Nephron (organoid): ENCODE measurements at regions not wholly inside any gene's neighbourhood (a gene's known extent, or its start where the extent isn't known, plus 50 kb on each side); places are given as distances from the start of the nearest gene placed in this dataset.
"Not testable (repeated sequence)": the region's sequence is repeated elsewhere in the genome, so short reads cannot be mapped to it uniquely, and the experiment has no call there.

ENCODE experiments used
- H3K27ac Mint-ChIP-seq, 3 experiments: 2 replicates each; pipeline ENCODE4 v1.8.0; 2020; ENCODE audit warnings: mixed read lengths in 3 of 3, mild to moderate bottlenecking in 2 of 3, moderate library complexity in 1 of 3
- H3K27me3 Mint-ChIP-seq: 2 replicates; pipeline ENCODE4 v1.8.0; 2021; ENCODE audit warnings: low read depth, mild to moderate bottlenecking, moderate library complexity, mixed read lengths
- H3K36me3 Mint-ChIP-seq: 2 replicates; pipeline ENCODE4 v1.8.0; 2020; ENCODE audit warnings: low read depth, mixed read lengths
- H3K4me1 Mint-ChIP-seq: 2 replicates; pipeline ENCODE4 v1.8.0; 2020; ENCODE audit warnings: mixed read lengths
- H3K4me3 Mint-ChIP-seq, 3 experiments: 2 replicates each; pipeline ENCODE4 v1.8.0; 2020; ENCODE audit warnings: mild to moderate bottlenecking in 3 of 3, mixed read lengths in 3 of 3, moderate library complexity in 2 of 3
- H3K9me3 Mint-ChIP-seq: 2 replicates; pipeline ENCODE4 v1.8.0; 2020; ENCODE audit warnings: mixed read lengths

DNA sequence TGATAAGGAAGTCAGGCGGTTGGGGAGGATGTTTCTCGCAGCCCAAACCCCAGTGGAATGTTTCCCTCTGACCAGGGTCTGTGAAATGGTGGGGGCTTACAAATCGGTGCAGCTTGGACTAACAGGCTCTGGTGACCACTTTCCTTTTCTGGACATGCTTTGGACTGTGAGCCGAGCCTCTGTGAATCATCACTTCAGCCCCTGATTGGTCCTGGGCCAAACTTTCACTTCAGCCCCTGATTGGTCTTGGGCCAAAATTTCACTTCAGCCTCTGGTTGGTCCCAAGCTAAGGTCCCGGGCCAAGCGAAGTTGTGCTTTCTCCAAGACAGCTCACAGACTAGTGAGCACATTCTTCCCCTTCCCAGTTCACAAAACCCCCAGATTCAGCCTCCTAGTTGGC is 223.7 kb upstream of the ANKRD20A1 start:
- H3K4me3 Mint-ChIP-seq, H3K27me3 Mint-ChIP-seq, H3K9me3 Mint-ChIP-seq, H3K36me3 Mint-ChIP-seq, H3K4me1 Mint-ChIP-seq, H3K27ac Mint-ChIP-seq: not testable (repeated sequence)

DNA sequence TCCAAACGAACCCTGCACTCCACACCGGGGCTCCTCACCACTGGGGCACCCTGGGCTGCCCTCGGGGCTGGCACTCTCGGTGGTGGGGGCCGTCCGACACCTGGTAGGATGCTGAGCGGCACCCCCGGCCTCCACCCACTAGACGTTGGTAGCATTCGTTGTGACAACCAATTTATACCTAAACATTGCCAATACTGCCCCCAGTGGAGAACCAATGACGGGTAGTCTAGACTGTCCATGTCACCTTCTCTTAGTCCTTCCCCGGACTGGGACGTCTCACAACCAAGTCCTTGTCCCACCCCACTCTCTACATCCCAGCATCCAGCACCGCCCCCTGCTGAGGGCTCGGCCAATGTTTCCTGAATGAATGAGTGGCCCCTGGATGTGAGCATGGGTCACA is 246.8 kb upstream of the ANKRD20A1 start:
- not testable (repeated sequence) for H3K4me3 Mint-ChIP-seq, H3K36me3 Mint-ChIP-seq, H3K4me1 Mint-ChIP-seq, H3K9me3 Mint-ChIP-seq, H3K27ac Mint-ChIP-seq, H3K27me3 Mint-ChIP-seq

DNA sequence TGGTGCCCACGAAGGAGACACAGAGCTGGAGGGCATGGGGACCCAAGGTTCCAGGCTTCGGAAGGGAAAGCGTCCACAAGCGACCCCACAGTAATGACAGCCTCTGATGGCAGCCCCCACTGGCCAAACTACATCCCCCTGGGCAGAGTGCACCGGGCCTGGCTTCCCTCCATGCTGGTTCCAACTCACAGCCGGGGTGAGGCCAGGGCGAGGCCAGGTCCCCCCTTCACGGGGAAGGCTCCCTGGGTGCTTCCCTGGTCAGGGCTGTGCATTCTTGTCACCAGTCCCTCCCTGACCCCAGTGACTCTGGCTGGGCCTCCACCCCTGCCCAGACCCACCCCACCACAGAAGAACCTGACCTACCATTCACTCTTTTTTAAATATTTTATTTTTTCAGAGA is 248.9 kb upstream of the ANKRD20A1 start:
- not testable (repeated sequence) for H3K36me3 Mint-ChIP-seq, H3K27ac Mint-ChIP-seq, H3K4me3 Mint-ChIP-seq, H3K9me3 Mint-ChIP-seq, H3K4me1 Mint-ChIP-seq, H3K27me3 Mint-ChIP-seq

GRCh38 chr9:67609435-67609834 is 249.3 kb upstream of the ANKRD20A1 start:
- H3K36me3 Mint-ChIP-seq, H3K9me3 Mint-ChIP-seq, H3K4me3 Mint-ChIP-seq: not testable (repeated sequence)

DNA sequence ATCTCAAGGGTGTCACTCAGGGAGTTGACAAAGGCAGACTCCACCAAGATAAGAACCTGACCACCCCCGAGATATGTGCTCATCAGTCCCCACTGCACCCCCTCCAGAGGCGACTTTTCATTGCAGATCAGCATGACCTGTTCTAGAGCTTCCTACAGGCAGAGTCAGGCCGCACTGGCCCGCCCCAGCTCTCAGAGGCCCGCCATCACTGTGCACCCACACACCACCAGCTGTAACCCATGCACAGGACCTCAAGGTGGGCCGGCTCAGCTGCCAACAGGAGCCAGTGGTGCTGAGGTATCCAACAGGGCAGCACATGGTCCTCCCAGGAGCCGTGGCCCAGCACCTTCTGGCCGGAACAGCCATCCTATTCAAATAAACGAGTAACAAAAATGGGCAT is 253.6 kb upstream of the ANKRD20A1 start:
- not testable (repeated sequence) for H3K27me3 Mint-ChIP-seq

More at GRCh38 chr9:67609435-67609834, 249.3 kb upstream of the ANKRD20A1 start:
- not testable (repeated sequence) for H3K27ac Mint-ChIP-seq, H3K4me1 Mint-ChIP-seq, H3K27me3 Mint-ChIP-seq

DNA sequence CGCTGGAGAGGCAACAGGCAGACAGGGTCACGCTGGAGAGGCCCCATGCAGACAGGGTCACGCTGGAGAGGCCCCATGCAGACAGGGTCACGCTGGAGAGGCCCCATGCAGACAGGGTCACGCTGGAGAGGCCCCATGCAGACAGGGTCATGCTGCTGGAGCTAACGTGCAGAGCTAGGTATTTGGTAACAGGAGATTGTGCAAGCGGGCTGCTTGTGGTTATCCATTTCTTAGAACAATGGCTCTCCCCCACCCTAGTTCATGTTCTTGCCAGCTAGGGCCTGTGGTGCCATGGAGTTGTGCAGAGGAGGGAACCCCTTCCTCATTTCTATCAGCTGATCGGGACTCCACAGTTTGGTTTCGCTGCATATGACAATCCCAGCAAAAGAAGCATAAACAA is 255.1 kb upstream of the ANKRD20A1 start:
- H3K27ac Mint-ChIP-seq, H3K27me3 Mint-ChIP-seq, H3K4me1 Mint-ChIP-seq, H3K9me3 Mint-ChIP-seq, H3K36me3 Mint-ChIP-seq, H3K4me3 Mint-ChIP-seq: not testable (repeated sequence)

More for the DNA sequence above, 253.6 kb upstream of the ANKRD20A1 start:
- H3K27ac Mint-ChIP-seq, H3K36me3 Mint-ChIP-seq, H3K4me1 Mint-ChIP-seq, H3K4me3 Mint-ChIP-seq, H3K9me3 Mint-ChIP-seq: not testable (repeated sequence)

GRCh38 chr9:67592424-67592823 is 266.3 kb upstream of the ANKRD20A1 start:
- H3K27me3 Mint-ChIP-seq, H3K4me1 Mint-ChIP-seq, H3K27ac Mint-ChIP-seq, H3K4me3 Mint-ChIP-seq, H3K36me3 Mint-ChIP-seq, H3K9me3 Mint-ChIP-seq: not testable (repeated sequence)

- not testable (repeated sequence) for H3K4me1 Mint-ChIP-seq, H3K9me3 Mint-ChIP-seq, H3K27ac Mint-ChIP-seq, H3K4me3 Mint-ChIP-seq, H3K27me3 Mint-ChIP-seq, H3K36me3 Mint-ChIP-seq
Observed at GRCh38 chr9:67555874-67556273, 302.9 kb upstream of the ANKRD20A1 start.

- H3K27ac Mint-ChIP-seq, H3K4me1 Mint-ChIP-seq, H3K27me3 Mint-ChIP-seq, H3K4me3 Mint-ChIP-seq, H3K36me3 Mint-ChIP-seq, H3K9me3 Mint-ChIP-seq: not testable (repeated sequence)
Observed at GRCh38 chr9:67550044-67550443, 308.7 kb upstream of the ANKRD20A1 start.

DNA sequence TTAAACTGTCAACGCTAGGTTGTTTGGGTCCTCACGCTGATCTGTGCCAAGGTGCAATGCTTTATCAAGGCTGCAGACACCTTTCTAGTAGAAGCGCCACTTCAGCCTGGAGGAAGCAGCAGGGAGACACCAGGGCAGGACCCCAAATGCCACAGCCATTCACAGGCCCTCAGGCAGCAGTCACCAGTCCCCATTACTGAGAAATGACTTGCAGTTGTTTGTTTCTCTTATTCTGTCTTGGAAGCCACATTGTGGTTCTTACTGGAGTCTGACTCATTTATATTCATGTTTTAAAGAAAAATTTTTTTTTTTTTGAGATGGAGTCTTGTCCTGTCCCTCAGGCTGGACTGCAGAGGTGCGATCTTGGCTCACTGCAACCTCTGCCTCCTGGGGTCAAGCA is 328.9 kb upstream of the ANKRD20A1 start:
- not testable (repeated sequence) for H3K27me3 Mint-ChIP-seq, H3K9me3 Mint-ChIP-seq, H3K4me3 Mint-ChIP-seq, H3K27ac Mint-ChIP-seq, H3K4me1 Mint-ChIP-seq, H3K36me3 Mint-ChIP-seq

DNA sequence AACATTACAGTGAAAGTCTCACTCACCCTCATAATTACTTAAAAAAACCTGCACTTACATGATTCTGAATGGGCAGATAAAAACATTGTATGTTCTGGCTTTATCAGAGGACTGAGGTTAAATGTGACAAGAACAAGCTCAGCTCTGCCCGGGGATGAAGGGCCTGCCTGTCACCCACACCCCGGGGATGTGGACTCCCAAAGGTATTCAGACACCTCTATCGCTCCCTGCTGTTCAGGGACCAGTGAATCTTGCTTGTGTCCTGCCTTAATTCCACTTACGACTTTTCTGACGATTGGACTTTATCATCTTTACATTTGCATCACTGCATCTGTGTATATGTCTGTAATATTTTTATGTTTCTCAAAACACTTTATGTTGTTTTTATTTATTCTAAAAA is 341.8 kb upstream of the ANKRD20A1 start:
- H3K36me3 Mint-ChIP-seq, H3K4me3 Mint-ChIP-seq, H3K9me3 Mint-ChIP-seq, H3K4me1 Mint-ChIP-seq, H3K27me3 Mint-ChIP-seq, H3K27ac Mint-ChIP-seq: not testable (repeated sequence)

GRCh38 chr9:67514587-67514986 is 344.1 kb upstream of the ANKRD20A1 start:
- not testable (repeated sequence) for H3K36me3 Mint-ChIP-seq, H3K4me3 Mint-ChIP-seq, H3K4me1 Mint-ChIP-seq

DNA sequence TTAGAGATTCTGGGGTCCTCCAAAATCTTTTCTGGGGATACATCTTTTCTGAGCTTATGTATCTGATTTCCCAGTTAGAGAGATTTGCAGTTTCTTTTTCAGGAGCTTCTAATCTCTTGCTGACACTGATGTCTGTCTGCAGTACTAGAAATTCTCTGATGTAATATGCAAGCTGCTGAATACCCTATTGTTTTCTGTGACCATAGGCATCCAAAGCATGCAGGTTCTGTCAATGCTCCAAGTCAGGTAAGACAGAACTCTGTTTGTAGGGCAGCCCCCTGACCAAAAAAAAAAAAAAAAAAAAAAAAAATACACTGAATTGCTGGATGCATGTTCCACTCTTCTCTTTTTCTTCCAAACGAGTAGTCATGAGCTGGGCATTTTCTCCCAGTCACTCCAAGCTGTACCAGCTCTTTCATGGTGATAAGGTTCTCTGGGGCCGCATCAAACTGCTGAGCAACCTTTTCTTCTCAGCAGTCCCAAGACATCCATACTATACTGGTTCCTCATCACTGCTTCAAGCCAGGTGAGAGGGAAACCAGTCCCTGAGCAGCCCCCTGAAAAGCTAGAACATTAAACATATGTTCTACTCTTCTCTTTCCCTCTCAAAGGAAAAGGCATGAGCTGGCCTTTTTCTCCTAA is 354.9 kb upstream of the ANKRD20A1 start:
- H3K27ac Mint-ChIP-seq, H3K4me1 Mint-ChIP-seq, H3K27me3 Mint-ChIP-seq: not testable (repeated sequence)

More at GRCh38 chr9:67514587-67514986, 344.1 kb upstream of the ANKRD20A1 start:
- not testable (repeated sequence) for H3K27ac Mint-ChIP-seq, H3K9me3 Mint-ChIP-seq, H3K27me3 Mint-ChIP-seq

DNA sequence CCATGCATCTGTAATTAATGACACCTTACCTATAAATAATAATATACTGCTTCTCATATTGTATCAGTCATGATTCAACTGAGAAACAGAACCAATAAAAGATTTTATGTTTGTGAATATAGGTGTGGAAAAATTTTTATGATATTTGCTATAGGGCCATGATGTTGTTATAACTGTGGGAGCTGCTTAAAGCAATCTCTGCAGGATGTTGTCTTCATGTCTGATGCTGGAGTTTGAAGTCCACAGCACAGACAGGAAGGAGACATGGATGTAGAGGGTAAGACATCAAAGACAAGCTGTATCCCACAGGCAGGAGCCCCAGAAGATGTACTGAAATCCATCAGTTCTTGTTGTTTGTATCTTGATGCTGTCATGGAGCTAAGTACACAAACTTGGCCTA is 366.7 kb upstream of the ANKRD20A1 start:
- H3K27me3 Mint-ChIP-seq, H3K9me3 Mint-ChIP-seq, H3K4me1 Mint-ChIP-seq, H3K36me3 Mint-ChIP-seq, H3K27ac Mint-ChIP-seq, H3K4me3 Mint-ChIP-seq: not testable (repeated sequence)

More for the DNA sequence above, 354.9 kb upstream of the ANKRD20A1 start:
- not testable (repeated sequence) for H3K4me3 Mint-ChIP-seq, H3K9me3 Mint-ChIP-seq, H3K36me3 Mint-ChIP-seq

- H3K4me1 Mint-ChIP-seq, H3K4me3 Mint-ChIP-seq, H3K27ac Mint-ChIP-seq, H3K27me3 Mint-ChIP-seq, H3K9me3 Mint-ChIP-seq, H3K36me3 Mint-ChIP-seq: not testable (repeated sequence)
Observed at GRCh38 chr9:67477465-67477864, 381.3 kb upstream of the ANKRD20A1 start.

DNA sequence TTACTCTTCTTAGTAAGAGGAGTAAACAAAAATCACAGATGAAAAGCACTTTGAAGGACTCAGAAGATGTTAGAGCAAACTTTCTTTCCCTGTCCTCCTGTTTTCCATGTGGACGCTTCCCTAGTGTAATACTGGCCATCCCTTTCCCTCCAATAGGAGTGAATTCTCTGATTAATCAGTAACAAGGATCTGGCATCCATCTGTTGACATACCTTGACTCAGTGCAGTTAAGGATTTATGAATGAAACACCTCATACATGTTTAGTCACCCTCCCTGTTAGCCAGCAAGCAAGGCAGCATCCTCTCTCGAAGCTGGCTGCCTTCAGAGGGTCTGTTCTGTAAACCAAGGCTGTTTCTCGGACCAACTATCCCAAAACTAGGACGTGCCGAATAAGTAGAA is 388.0 kb upstream of the ANKRD20A1 start:
- not testable (repeated sequence) for H3K27ac Mint-ChIP-seq, H3K9me3 Mint-ChIP-seq, H3K4me3 Mint-ChIP-seq, H3K36me3 Mint-ChIP-seq, H3K27me3 Mint-ChIP-seq, H3K4me1 Mint-ChIP-seq
